Heart left ventricle (tissue), 16 donors: ENCODE measurements at regions not wholly inside any gene's neighbourhood (a gene's known extent, or its start where the extent isn't known, plus 50 kb on each side); places are given as distances from the start of the nearest gene placed in this dataset.

Source experiments
- ATAC-seq, 4 donors: fragments of 200-7000 bp; cut with Tn5 transposase; one replicate each; pipeline ENCODE4 v1.9.1; 2020 to 2022; ENCODE audit warnings: moderate library complexity in 4 of 4, mild to moderate bottlenecking in 3 of 4, moderate number of reproducible peaks in 1 of 4
- DNase-seq, 5 donors: peaks; one replicate each; pipeline ENCODE4 v3.0.0-alpha.2; 2020
- H3K27ac ChIP-seq, 12 donors: fragments of 200-600 bp; sonication (generic) in 4 of 12; one replicate each; pipeline versions ENCODE4 v1.5.0 to v1.8.0; 2016 to 2022; ENCODE audit warnings: mild to moderate bottlenecking in 2 of 12
- H3K27me3 ChIP-seq, 9 donors: fragments of 200-600 bp; sonication (generic) in 2 of 9; one replicate each; pipeline versions ENCODE4 v1.5.1 to v1.8.0; 2016 to 2022; ENCODE audit warnings: mild to moderate bottlenecking in 3 of 9
- H3K36me3 ChIP-seq, 9 donors: fragments of 200-600 bp; sonication (generic) in 2 of 9; one replicate each; pipeline versions ENCODE4 v1.5.0 to v1.8.0; 2018 to 2022; ENCODE audit warnings: mild to moderate bottlenecking in 2 of 9
- H3K4me1 ChIP-seq, 12 donors: fragments of 200-600 bp; sonication (generic) in 4 of 12; one replicate each; pipeline versions ENCODE4 v1.5.0 to v1.8.0; 2016 to 2022; ENCODE audit warnings: mild to moderate bottlenecking in 3 of 12
- H3K4me3 ChIP-seq, 12 donors: fragments of 200-600 bp; sonication (generic) in 4 of 12; one replicate each; pipeline versions ENCODE4 v1.5.0 to v1.8.0; 2017 to 2022; ENCODE audit warnings: mild to moderate bottlenecking in 9 of 12, moderate library complexity in 4 of 12
- H3K9me3 ChIP-seq, 12 donors: fragments of 200-600 bp; sonication (generic) in 4 of 12; one replicate each; pipeline versions ENCODE4 v1.5.0 to v1.8.0; 2016 to 2022; ENCODE audit warnings: mild to moderate bottlenecking in 1 of 12
- POLR2A ChIP-seq, 2 donors: fragments of 450-650 bp; IDR thresholded peaks; one replicate each; pipeline ENCODE4 v1.6.1; 2017; ENCODE audit warnings: antibody characterized with exemption in 2 of 2, mild to moderate bottlenecking in 2 of 2, moderate library complexity in 2 of 2
- WGBS, 4 donors: extraction: QIAGEN DNeasy Blood & Tissue Kit in 2 of 4; methylation state at CpG; one replicate each; pipeline versions ENCODE4 v1.1.5 to v1.1.7; 2013 to 2018; 5-methylcytosine and 5-hydroxymethylcytosine counted together
- intact Hi-C, 10 donors: fragments of 100-400 bp; cut with DNase I; formaldehyde crosslinking; loops; one replicate each; pipeline versions ENCODE4 v1.11.1 to v1.14.2; 2022
- TF ChIP-seq, protein P1 (sequence below), 12 donors: fragments of 200-600 bp; sonication (generic) in 4 of 12; IDR thresholded peaks; one replicate each; pipeline versions ENCODE4 v1.5.0 to v1.8.0; 2018 to 2022; ENCODE audit warnings: antibody characterized with exemption in 12 of 12, mild to moderate bottlenecking in 5 of 12
- donor health status: ischemic (EF 13 %, LVEDD 7.1; RV severe dilation, severe dysfunction).
- donor health status: healthy with polysubstance abuse.
- donor health status: DM: no; HTN: yes; CAD: no.
- donor health status: DM: no; HTN: no; CAD: no.
- donor health status: ischemic (EF 25% LVEDD 6.9; RV normal size, moderate dysfunction).
- donor health status: ischemic (EF 25% LVEDD 5.7; RV mildly dilated, moderate dysfunction).
- donor health status: healthy.
- donor health status: DM: yes; HTN: yes; CAD: no.
- donor health status: ischemic (EF 35%, LVEDD 5.7; RV mildly dilated, moderate dysfunction).
- donor health status: nonischemic (EF 11% LVEDD 7.7; RV severe dilation, severe dysfunction).
- donor health status: DM: yes; HTN: yes; CAD: no.
- donor health status: PGD.
- donor health status: ischemic (EF 29% LVEDD 5.4; RV normal size, mild dysfunction).
- donor health status: nonischemic (EF 23%, LVEDD 6.1; RV moderate dilation, normal function).

GRCh38 chr18:45548614-45549013, 66.7 kb upstream of the SLC14A2 start:
- Histone ChIP-seq H3K36me3 (no peaks in the 10 kb centered on the region), H3K27me3 (no peaks in the 10 kb centered on the region), H3K27ac (no peak overlapping the region), H3K4me1 (no peaks in the 10 kb centered on the region), H3K9me3 (no peaks in the 10 kb centered on the region), H3K4me3 (no peak overlapping the region)
- intact Hi-C loops: no loop called here
- WGBS, 4 donors: 95 to 100% (median 99%) methylated on average over 1 of the region's 1 CpG
- ATAC-seq: no peak
- DNase-seq: no peak
- no peak for TF ChIP-seq POLR2A (IDR thresholded peaks at IDR 0.05)
- TF ChIP-seq, protein P1, sequence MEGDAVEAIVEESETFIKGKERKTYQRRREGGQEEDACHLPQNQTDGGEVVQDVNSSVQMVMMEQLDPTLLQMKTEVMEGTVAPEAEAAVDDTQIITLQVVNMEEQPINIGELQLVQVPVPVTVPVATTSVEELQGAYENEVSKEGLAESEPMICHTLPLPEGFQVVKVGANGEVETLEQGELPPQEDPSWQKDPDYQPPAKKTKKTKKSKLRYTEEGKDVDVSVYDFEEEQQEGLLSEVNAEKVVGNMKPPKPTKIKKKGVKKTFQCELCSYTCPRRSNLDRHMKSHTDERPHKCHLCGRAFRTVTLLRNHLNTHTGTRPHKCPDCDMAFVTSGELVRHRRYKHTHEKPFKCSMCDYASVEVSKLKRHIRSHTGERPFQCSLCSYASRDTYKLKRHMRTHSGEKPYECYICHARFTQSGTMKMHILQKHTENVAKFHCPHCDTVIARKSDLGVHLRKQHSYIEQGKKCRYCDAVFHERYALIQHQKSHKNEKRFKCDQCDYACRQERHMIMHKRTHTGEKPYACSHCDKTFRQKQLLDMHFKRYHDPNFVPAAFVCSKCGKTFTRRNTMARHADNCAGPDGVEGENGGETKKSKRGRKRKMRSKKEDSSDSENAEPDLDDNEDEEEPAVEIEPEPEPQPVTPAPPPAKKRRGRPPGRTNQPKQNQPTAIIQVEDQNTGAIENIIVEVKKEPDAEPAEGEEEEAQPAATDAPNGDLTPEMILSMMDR (IDR thresholded peaks at IDR 0.05): no peak

DNA sequence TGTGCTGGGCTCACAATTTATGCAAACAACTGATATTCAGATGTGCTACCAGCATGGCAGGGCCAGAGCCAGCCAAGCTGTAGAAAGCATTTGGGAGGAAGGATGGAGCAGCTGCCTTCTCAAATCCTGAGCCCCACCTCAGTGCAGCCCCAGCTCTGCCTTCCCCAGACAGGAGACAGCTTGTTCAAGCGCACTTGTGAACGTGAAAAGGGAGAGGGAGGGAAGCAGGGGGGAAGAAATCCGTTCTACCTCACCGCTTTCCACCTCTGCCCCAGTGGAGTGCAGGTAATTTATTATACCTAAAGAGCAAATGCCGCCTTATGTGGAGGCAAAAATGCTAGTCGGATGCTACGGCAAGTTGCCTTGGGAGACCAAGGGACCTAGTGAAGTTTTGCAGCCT, 66.0 kb upstream of the SLC14A2 start:
- TF ChIP-seq POLR2A (IDR thresholded peaks at IDR 0.05): no peak
- TF ChIP-seq, protein P1 (IDR thresholded peaks at IDR 0.05): no peak
- DNase-seq: no peak
- intact Hi-C loops: no loop called here
- Histone ChIP-seq H3K9me3 (no peaks in the 10 kb centered on the region), H3K4me1 (peaks cover 0 to 5% (median 0%) of the 10 kb centered on the region in 12 donors), H3K4me3 (no peak overlapping the region), H3K36me3 (no peaks in the 10 kb centered on the region), H3K27me3 (no peaks in the 10 kb centered on the region), H3K27ac (no peak overlapping the region)
- WGBS, 4 donors: 88 to 91% (median 89%) methylated on average over 7 of the region's 7 CpGs
- no peak for ATAC-seq

- Histone ChIP-seq H3K27me3 (no peaks in the 10 kb centered on the region), H3K4me1 (peaks cover 0 to 6% (median 0%) of the 10 kb centered on the region in 12 donors), H3K9me3 (no peaks in the 10 kb centered on the region), H3K27ac (no peak overlapping the region), H3K4me3 (no peak overlapping the region), H3K36me3 (no peaks in the 10 kb centered on the region)
- DNase-seq (no peak), ATAC-seq (peak in 2 of 4 donors; percentile 11 to 32)
- TF ChIP-seq, protein P1 (IDR thresholded peaks at IDR 0.05): no peak
- no peak for TF ChIP-seq POLR2A (IDR thresholded peaks at IDR 0.05)
- 73 to 84% (median 77%) methylated on average over 6 of the region's 6 CpGs for WGBS, 4 donors
- intact Hi-C loops: no loop called here
Measured at GRCh38 chr18:45551142-45551815, 64.0 kb upstream of the SLC14A2 start.

- 81 to 86% (median 84%) methylated on average over 7 of the region's 7 CpGs for WGBS, 4 donors
- no peaks in the 10 kb centered on the region for H3K9me3 ChIP-seq
- no peak overlapping the region for H3K4me3 ChIP-seq
- ATAC-seq (peak in 1 of 4 donors; percentile 16), DNase-seq (no peak)
- TF ChIP-seq, protein P1 (IDR thresholded peaks at IDR 0.05): no peak
- no peak for TF ChIP-seq POLR2A (IDR thresholded peaks at IDR 0.05)
- no peak overlapping the region for H3K27ac ChIP-seq
- intact Hi-C loops: no loop called here
- H3K4me1 ChIP-seq: peaks cover 0 to 6% (median 0%) of the 10 kb centered on the region in 12 donors
- no peaks in the 10 kb centered on the region for H3K36me3 ChIP-seq
- no peaks in the 10 kb centered on the region for H3K27me3 ChIP-seq
Measured at GRCh38 chr18:45553723-45554388, 61.4 kb upstream of the SLC14A2 start.
